SK-N-MC (cell line): ENCODE measurements at regions not wholly inside any gene's neighbourhood (a gene's known extent, or its start where the extent isn't known, plus 50 kb on each side); places are given as distances from the start of the nearest gene placed in this dataset.

Experiments used
- EZH2 ChIP-seq: fragments of 200-600 bp; sonication (generic); IDR thresholded peaks from one replicate; pipeline ENCODE4 v1.6.1; 2017; ENCODE audit warnings: antibody characterized with exemption
- POLR2AphosphoS5 ChIP-seq: IDR thresholded peaks from 2 replicates; pipeline ENCODE4 v1.6.1; 2012; ENCODE audit warnings: mild to moderate bottlenecking, low read depth, low read length, borderline replicate concordance

DNA sequence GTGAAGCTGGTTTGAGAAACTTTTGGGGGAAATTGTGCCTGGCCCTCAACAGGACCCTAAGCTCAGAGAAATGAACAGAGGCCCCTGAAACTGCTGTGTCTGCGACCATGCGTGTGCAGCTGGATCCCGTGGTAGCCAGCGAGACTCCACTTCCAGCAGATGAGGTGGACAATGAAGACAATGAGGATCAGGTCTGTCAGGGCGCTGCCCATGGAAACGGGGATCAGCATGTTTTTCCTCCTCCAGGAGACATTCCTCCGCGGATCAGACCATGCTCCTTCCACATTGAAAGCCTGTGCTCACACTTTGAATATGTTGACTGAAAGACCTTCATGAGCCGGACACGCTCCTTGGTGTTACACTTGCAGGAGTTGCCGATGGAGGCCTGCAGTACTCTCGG, 1439.8 kb upstream of the ALCAM start:
- TF ChIP-seq POLR2AphosphoS5 (no peak), EZH2 (no peak)
